ENCODE measurements at regions not wholly inside any gene's neighbourhood (a gene's known extent, or its start where the extent isn't known, plus 50 kb on each side); places are given as distances from the start of the nearest gene placed in this dataset.

- H3K4me3 Mint-ChIP-seq = no peak overlapping the region
- H3K27me3 Mint-ChIP-seq = no peaks in the 10 kb centered on the region
- no peaks in the 10 kb centered on the region for H3K9me3 Mint-ChIP-seq
- ChIA-PET POLR2A (no interaction called here), CTCF (no interaction called here)
- ATAC-seq (ENCODE audit: low read depth) (no peak), DNase-seq (no peak)
- TF ChIP-seq, protein P1, sequence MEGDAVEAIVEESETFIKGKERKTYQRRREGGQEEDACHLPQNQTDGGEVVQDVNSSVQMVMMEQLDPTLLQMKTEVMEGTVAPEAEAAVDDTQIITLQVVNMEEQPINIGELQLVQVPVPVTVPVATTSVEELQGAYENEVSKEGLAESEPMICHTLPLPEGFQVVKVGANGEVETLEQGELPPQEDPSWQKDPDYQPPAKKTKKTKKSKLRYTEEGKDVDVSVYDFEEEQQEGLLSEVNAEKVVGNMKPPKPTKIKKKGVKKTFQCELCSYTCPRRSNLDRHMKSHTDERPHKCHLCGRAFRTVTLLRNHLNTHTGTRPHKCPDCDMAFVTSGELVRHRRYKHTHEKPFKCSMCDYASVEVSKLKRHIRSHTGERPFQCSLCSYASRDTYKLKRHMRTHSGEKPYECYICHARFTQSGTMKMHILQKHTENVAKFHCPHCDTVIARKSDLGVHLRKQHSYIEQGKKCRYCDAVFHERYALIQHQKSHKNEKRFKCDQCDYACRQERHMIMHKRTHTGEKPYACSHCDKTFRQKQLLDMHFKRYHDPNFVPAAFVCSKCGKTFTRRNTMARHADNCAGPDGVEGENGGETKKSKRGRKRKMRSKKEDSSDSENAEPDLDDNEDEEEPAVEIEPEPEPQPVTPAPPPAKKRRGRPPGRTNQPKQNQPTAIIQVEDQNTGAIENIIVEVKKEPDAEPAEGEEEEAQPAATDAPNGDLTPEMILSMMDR (IDR thresholded peaks at IDR 0.05) = no peak
- no peaks in the 10 kb centered on the region for H3K36me3 Mint-ChIP-seq (ENCODE audit: low read depth)
- H3K4me1 Mint-ChIP-seq = no peaks in the 10 kb centered on the region
- no peak overlapping the region for H3K27ac Mint-ChIP-seq
- intact Hi-C loops (cut with micrococcal nuclease) = no loop called here
Measured at GRCh38 chr1:81563632-81564031, 237.1 kb upstream of the ADGRL2 start.

- no peaks in the 10 kb centered on the region for H3K4me1 Mint-ChIP-seq
- H3K27me3 Mint-ChIP-seq = no peaks in the 10 kb centered on the region
- intact Hi-C loops (cut with micrococcal nuclease) = no loop called here
- no peak for DNase-seq
- ChIA-PET POLR2A (no interaction called here), CTCF (no interaction called here)
- H3K4me3 Mint-ChIP-seq = no peak overlapping the region
- H3K27ac Mint-ChIP-seq = no peak overlapping the region
- no peak for ATAC-seq (ENCODE audit: low read depth)
- H3K36me3 Mint-ChIP-seq (ENCODE audit: low read depth) = no peaks in the 10 kb centered on the region
- H3K9me3 Mint-ChIP-seq = no peaks in the 10 kb centered on the region
- TF ChIP-seq, protein P1 (IDR thresholded peaks at IDR 0.05) = no peak
Measured at GRCh38 chr1:81562934-81563333, 237.8 kb upstream of the ADGRL2 start.

DNA sequence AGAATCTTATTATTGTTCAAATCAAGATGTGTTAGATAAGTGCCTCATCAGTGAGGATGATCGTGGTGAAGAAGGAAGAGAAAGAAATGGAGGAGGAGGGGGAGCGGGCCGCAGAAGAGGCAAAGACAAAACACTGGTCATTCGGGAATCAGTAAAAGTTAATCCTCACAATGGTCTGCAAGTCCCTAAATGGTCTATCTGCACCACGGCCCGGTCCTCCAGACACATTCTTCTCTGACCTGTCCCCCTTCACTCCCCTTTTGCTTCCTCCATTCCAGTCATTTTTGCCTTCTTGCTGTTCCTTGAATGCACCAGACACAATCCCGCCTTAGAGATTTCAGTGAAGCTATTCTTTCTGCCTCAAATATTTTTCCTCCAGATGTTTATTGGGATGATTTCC, 240.1 kb upstream of the ADGRL2 start:
- Mint-ChIP-seq H3K4me3 (no peak overlapping the region), H3K27ac (no peak overlapping the region), H3K27me3 (no peaks in the 10 kb centered on the region), H3K9me3 (no peaks in the 10 kb centered on the region), H3K36me3 (ENCODE audit: low read depth) (no peaks in the 10 kb centered on the region), H3K4me1 (no peaks in the 10 kb centered on the region)
- intact Hi-C loops (cut with micrococcal nuclease) = no loop called here
- CTCF ChIA-PET = no interaction called here
- POLR2A ChIA-PET = no interaction called here
- TF ChIP-seq, protein P1 (IDR thresholded peaks at IDR 0.05) = no peak
- no peak for DNase-seq
- ATAC-seq (ENCODE audit: low read depth) = no peak

- ATAC-seq (ENCODE audit: low read depth) (no peak), DNase-seq (no peak)
- H3K36me3 Mint-ChIP-seq (ENCODE audit: low read depth) = no peaks in the 10 kb centered on the region
- H3K27ac Mint-ChIP-seq = no peak overlapping the region
- intact Hi-C loops (cut with micrococcal nuclease) = no loop called here
- CTCF ChIA-PET = no interaction called here
- POLR2A ChIA-PET = no interaction called here
- H3K4me3 Mint-ChIP-seq = no peak overlapping the region
- H3K27me3 Mint-ChIP-seq = no peaks in the 10 kb centered on the region
- H3K9me3 Mint-ChIP-seq = no peaks in the 10 kb centered on the region
- TF ChIP-seq, protein P1 (IDR thresholded peaks at IDR 0.05) = no peak
- H3K4me1 Mint-ChIP-seq = no peaks in the 10 kb centered on the region
Measured at GRCh38 chr1:81559662-81560350, 240.9 kb upstream of the ADGRL2 start.

- POLR2A ChIA-PET = no interaction called here
- ATAC-seq (ENCODE audit: low read depth) (no peak), DNase-seq (no peak)
- H3K27me3 Mint-ChIP-seq = no peaks in the 10 kb centered on the region
- TF ChIP-seq, protein P1 (IDR thresholded peaks at IDR 0.05) = no peak
- no peaks in the 10 kb centered on the region for H3K9me3 Mint-ChIP-seq
- intact Hi-C loops (cut with micrococcal nuclease) = no loop called here
- CTCF ChIA-PET = no interaction called here
- no peak overlapping the region for H3K27ac Mint-ChIP-seq
- no peaks in the 10 kb centered on the region for H3K4me1 Mint-ChIP-seq
- H3K36me3 Mint-ChIP-seq (ENCODE audit: low read depth) = no peaks in the 10 kb centered on the region
- no peak overlapping the region for H3K4me3 Mint-ChIP-seq
Measured at GRCh38 chr1:81558291-81559076, 242.2 kb upstream of the ADGRL2 start.
